SK-N-MC (cell line): ENCODE measurements at regions not wholly inside any gene's neighbourhood (a gene's known extent, or its start where the extent isn't known, plus 50 kb on each side); places are given as distances from the start of the nearest gene placed in this dataset.

Experiments
- EZH2 ChIP-seq: fragments of 200-600 bp; sonication (generic); IDR thresholded peaks from one replicate; pipeline ENCODE4 v1.6.1; 2017; ENCODE audit warnings: antibody characterized with exemption
- FOXP2 ChIP-seq: optimal IDR thresholded peaks from 2 replicates; pipeline ENCODE3; 2011; ENCODE audit warnings: mild to moderate bottlenecking, moderate library complexity; ENCODE audit not compliant: insufficient read depth; ENCODE audit errors: extremely low read length, control extremely low read depth
- POLR2AphosphoS5 ChIP-seq: IDR thresholded peaks from 2 replicates; pipeline ENCODE4 v1.6.1; 2012; ENCODE audit warnings: mild to moderate bottlenecking, low read depth, low read length, borderline replicate concordance

GRCh38 chr6:77354581-77354980 is 108.7 kb downstream of the HTR1B start:
- TF ChIP-seq POLR2AphosphoS5 (no peak), EZH2 (no peak), FOXP2 (no peak)
